HG03108 (cell line): ENCODE measurements at regions not wholly inside any gene's neighbourhood (a gene's known extent, or its start where the extent isn't known, plus 50 kb on each side); places are given as distances from the start of the nearest gene placed in this dataset.
A peak's percentile ranks its signal among the peaks of the same experiment; 100 is the strongest.

Experiments
- ATAC-seq: cut with Tn5 transposase; IDR thresholded peaks from one replicate; pipeline ENCODE4 v1.9.1; 2021; ENCODE audit warnings: moderate library complexity; ENCODE audit not compliant: unreplicated experiment

DNA sequence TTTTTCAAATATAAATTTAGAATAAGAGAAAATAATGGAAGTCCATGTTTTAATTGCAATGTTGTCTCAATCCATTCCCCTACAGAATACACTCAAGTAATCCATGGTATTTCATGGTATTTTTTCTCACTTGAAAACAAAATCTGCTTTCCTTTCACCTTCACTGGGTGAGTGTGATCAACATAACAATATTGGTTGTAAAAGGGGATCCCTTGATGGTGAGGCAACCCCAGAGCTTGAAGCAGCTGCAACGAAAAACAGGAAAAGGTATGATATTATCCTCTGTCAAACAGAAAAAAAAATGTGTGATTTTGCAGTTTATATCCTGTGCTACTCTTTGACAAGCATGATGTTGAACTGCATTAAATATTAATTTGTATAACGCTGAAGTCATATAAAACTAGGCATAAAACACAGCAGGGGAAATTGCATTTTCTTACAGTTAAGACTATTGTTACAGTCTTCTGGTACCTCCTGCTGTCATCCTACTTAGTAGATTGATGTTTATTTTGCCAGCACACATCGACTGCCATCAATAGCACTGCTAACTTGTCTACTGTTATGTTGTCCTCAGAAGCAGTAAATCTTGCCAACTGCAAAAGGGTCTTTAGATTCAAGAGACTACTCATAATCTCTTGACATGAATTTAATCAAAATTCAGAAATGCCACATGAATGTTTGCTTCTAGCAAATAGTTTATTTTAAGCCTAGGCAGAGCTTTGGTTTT lies 373.1 kb upstream of the MIR17HG start:
- ATAC-seq, result no peak

GRCh38 chr13:90979059-90979458 lies 368.4 kb upstream of the MIR17HG start:
- ATAC-seq, result no peak

GRCh38 chr13:90984756-90985155 lies 362.7 kb upstream of the MIR17HG start:
- no peak for ATAC-seq

DNA sequence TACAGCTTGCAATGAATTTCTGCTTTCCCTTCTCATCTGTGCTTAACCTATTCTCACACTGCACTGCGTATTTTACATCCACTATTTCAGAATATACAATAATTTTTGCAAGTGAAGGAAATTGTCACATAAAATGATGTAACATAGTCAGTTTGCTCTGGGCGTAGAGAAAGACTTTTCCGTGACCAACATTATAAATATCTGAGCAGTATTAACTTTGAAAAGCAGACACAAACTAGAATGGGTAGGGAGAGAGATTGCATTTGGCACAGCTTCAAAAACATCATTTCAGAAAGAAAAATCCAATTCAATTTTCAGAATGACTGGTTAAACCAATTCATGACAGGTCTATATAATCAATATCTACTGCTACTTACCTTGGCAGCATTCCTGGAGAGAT lies 352.5 kb upstream of the MIR17HG start:
- no peak for ATAC-seq

DNA sequence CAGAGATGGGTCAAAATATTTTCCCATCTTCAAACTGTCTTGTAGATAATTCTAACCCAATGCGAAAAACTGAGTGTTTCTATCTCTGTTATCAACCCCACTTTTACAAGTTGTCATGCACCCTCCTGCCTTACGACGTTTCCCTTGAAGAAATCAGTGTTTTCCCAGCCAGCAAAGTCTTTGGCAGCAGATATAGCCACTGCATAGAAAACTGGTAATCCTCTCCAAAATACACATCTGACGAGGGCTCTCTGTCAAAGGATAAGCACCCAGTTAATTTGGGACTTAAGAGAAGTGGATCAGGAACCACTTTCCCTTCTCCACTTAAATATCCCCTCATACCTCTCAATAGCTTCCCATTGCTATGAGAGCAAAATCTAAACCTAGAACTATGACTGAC lies 351.9 kb upstream of the MIR17HG start:
- no peak for ATAC-seq

- ATAC-seq, result no peak
Measured at GRCh38 chr13:90997951-90998350, 349.5 kb upstream of the MIR17HG start.

GRCh38 chr13:90999401-90999800 lies 348.1 kb upstream of the MIR17HG start:
- no peak for ATAC-seq

- ATAC-seq, result no peak
Measured at GRCh38 chr13:91001371-91001770, 346.1 kb upstream of the MIR17HG start.

DNA sequence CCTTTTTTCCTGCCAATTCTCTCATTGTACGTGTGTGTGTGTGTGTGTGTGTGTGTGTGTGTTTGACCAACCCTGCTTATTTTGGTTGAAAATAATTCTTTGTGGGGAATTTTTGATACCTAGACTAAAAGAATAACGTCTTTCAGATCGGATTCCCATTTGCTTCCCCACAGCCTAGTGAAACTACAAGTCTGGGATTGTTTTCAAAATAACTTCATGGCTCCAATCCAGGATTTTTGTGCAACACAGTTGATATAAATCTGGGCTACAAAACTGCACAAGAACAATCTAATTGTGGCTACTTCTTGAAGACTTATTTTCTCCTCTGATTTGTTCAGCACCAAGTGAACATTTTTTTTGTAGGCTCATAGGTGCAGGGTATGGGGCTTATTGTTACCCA lies 332.8 kb upstream of the MIR17HG start:
- ATAC-seq, result no peak

- ATAC-seq, result peak; percentile 76
Measured at GRCh38 chr13:91017031-91017668, 330.3 kb upstream of the MIR17HG start.

DNA sequence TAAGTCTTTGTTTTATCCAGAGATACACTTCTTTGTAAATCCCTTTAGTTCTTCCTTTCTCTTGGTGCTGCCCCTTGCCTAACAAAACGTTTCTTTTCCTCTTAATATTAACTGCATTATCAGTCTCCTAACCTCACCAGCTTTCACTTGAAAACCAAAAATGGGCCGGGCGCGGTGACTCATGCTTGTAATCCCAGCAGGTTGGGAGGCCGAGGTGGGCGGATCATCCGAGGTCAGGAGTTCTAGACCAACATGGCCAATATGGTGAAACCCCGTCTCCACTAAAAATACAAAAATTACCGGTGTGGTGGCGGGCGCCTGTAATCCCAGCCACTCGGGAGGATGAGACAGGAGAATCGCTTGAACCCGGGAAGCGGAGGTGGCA lies 329.8 kb upstream of the MIR17HG start:
- ATAC-seq, result no peak

DNA sequence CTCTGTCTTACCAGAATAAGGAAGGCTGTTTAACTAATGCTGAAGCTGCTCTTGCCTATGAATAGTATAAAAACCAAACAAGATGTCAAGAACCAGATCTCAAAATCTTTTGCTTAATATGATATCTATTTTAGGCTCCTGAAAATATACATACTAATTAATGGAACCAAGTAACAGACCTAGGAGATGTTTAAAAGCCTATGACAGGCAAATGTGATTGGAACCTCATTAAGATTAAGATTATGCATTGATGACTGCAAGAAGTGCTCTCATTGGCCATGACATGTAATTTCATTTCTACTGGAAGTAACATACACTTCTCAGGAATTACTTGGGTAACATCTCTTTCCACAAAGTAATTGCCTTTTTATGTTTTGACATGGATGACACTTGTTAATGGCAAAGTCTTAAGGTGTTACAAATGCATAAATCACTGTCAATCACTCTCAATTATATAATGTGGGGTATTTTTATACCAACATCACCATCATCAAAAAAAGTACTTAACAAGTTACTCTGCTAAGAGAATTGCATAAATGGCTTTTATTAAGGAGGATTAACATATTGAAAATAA lies 326.9 kb upstream of the MIR17HG start:
- no peak for ATAC-seq

- no peak for ATAC-seq
Measured at GRCh38 chr13:91024157-91024792, 323.2 kb upstream of the MIR17HG start.

DNA sequence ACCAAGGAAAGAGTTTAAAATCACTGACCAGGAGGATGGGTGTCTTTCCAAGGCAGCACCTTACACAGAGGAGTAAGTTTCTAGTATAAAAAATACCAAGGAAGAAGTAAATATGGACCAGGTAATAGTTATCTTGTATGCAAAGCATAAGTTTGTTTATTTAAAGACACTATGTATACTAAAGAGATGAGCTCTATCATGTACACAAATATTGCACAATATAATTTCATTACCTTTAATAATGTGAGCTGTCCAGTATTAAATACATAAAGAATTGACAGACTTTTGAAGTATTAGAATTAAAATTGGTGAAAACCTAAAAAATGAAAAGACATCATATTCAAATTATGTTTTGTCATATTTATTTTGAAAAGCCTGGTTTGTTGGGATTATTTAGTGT lies 322.0 kb upstream of the MIR17HG start:
- no peak for ATAC-seq

DNA sequence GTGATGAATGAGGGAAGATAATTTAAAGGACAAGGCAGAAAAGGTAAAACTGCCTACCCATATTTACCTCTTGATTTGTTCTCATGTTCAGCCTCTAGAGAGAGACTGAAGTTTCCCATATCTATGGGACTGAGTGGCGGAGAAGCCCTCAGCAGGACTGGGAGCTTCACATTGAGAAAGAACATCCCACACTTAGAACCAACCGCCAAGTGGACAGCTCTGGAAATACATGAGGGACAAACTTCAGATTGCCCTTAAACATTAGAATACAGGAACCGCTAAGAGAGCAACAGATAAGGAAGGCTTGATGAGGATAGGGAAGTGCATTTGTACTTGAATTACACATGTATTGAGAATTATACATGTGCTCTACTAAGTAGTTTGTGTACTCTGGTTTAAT lies 316.0 kb upstream of the MIR17HG start:
- no peak for ATAC-seq

DNA sequence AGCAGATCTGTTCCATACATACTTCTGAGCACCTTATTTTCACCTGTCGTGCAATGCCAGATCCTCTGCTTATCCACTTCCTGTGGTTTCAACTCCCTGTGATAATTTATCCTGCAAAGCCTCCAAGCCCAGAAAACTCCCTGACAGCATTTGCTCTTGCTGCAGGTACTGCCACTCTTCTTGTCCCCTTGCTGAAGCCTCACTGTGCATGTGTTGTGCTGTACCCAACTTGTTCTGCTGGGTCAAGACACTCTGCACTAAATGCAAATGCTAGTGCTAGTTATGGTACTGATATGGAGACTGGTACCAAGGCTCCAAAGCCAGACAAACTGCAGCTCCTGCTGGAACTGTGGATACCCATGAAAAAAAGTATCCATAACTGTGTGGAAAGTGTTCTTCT lies 315.4 kb upstream of the MIR17HG start:
- no peak for ATAC-seq

DNA sequence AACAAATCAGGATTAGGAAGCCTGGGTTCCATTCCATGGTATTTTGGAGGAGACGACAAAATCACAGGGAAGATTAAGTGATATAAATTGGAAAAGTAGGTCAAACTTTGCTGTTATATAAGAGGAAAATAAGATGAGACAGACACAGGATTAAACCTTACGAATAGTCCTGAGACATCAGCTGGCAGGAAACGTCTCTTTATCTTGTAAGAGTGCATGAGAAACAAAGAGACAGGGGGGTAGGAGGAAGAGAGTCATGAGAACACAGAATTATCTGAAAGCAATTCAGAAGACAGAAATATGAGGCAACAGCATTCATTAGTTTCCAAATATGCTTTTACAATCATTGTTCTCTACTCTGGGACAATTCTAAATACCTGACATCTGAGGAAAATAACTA lies 310.6 kb upstream of the MIR17HG start:
- no peak for ATAC-seq

DNA sequence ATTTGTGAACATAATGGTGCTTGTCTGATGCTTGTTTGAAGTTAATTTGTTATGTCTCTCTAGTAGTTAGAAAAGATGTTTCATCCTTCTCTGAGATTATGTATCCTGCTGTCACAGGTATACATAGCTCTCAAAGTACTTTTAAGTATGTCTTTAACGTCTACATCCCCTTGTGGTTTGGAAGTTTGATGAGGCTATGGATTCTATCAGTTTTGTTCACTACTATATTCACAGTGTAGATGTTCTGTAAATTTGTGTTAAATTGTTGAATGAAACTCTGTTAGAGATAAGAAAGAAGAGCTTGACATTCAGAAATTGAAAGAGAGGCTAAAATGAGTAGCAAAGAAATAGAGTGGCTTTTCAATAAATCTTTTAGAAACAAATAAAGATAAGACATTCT lies 304.6 kb upstream of the MIR17HG start:
- ATAC-seq, result no peak

DNA sequence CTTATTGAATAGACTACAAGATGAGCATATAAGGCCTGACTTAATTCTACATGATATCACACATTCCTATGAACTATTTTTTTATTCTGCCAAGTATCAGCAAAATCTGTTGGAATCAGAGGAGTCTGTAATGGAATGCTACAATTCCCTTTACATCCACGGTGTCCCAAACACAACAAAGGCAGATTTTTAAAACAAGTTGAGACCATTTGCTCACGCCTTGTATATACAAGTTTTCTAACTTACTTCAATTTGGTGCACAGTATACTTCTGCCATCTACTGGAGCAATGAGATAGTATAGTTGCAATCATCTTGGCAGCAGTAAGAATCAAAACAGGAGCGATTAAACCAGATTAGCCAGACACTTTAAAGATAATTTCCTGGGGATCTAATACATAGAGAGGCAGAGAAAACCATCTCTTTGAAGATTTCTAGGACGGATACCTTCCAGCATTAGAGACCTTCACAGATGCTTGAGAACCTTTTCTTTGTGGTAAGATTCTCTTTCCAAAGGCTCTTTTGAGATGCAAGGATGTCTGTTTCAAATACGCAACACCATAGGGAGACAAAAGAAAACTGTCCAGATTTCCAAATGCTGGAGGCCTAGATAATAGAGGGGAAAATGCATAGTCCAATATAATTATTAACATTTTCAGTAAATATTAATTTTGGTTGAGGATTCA lies 302.0 kb upstream of the MIR17HG start:
- no peak for ATAC-seq

DNA sequence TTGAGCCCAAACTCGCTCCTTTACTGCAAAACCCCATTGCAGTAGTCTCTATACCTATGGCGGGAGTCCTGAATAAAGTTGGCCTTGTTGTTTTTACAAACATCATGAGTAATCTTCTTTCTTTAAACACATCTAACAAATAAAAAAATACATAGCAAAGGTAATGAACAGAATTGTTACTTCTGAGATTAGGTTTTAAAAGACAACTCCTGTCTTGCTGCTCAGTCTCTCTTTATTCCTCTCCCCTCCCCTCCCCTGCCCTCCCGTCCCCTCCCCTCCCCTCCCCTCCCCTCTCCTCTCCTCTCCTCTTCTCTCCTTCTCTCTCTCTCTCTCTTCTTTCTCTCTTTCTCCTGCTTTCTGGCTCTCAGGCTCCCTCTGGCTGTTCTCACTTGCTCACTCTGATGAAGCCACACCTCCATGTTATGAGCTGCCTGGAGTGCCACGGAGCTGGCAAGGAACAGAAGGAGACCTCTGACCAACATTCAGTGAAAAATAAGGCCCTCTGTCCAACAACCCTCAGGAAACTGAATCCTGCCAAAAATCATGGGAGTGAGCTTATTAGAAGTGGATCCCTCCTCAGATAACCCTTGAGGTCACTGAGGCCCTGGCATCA lies 300.7 kb upstream of the MIR17HG start:
- ATAC-seq, result no peak

DNA sequence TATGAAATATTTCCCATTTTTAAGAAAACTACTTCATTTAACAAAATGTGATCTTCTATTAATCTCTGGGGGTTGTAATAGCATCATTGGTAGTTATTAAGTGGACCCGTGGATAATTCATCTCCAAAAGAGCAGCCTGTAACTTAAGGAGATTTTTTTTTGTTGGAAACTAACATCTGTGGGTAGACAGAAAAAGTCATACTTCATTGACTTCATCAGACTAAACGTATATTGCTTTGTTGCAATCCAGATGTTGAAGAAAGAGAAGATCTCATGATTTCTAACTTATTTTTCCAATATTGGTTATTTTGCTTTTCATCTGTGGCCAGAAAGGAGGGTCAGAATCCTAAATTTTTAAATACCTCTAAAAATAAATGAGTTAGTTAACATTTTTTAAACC lies 296.5 kb upstream of the MIR17HG start:
- ATAC-seq, result no peak
